H9 (cell line): ENCODE measurements at regions not wholly inside any gene's neighbourhood (a gene's known extent, or its start where the extent isn't known, plus 50 kb on each side); places are given as distances from the start of the nearest gene placed in this dataset.

Source experiments
- DNase-seq: peaks from one replicate; pipeline ENCODE4 v3.0.0-alpha.2; 2017
- H2AFZ ChIP-seq: one replicate; pipeline ENCODE4 v1.6.1; 2013; ENCODE audit warnings: mild to moderate bottlenecking, low read length, control low read depth, moderate library complexity
- H2AK5ac ChIP-seq: 2 replicates; pipeline ENCODE4 v1.6.1; 2013; ENCODE audit warnings: low read length, control low read depth, mixed read lengths; ENCODE audit not compliant: insufficient read length
- H2BK120ac ChIP-seq: one replicate; pipeline ENCODE4 v1.6.1; 2013; ENCODE audit warnings: low read depth, mild to moderate bottlenecking, low read length, control low read depth, inconsistent platforms; ENCODE audit not compliant: poor library complexity, severe bottlenecking
- H2BK12ac ChIP-seq: 2 replicates; pipeline ENCODE4 v1.6.1; 2013; ENCODE audit warnings: low read length, control low read depth, mixed read lengths, low read depth; ENCODE audit not compliant: insufficient read length
- H2BK15ac ChIP-seq: 2 replicates; pipeline ENCODE4 v1.6.1; 2013; ENCODE audit warnings: low read depth, low read length, control low read depth
- H2BK20ac ChIP-seq: one replicate; pipeline ENCODE4 v1.6.1; 2013; ENCODE audit warnings: low read depth, mild to moderate bottlenecking, low read length, control low read depth, inconsistent platforms; ENCODE audit not compliant: poor library complexity, severe bottlenecking
- H2BK5ac ChIP-seq: 2 replicates; pipeline ENCODE4 v1.6.1; 2013; ENCODE audit warnings: low read length, control low read depth, mixed read lengths; ENCODE audit not compliant: insufficient read length
- H3K14ac ChIP-seq: 2 replicates; pipeline ENCODE4 v1.6.1; 2013; ENCODE audit warnings: low read length, control low read depth; ENCODE audit not compliant: insufficient read depth
- H3K18ac ChIP-seq: 2 replicates; pipeline ENCODE4 v1.6.1; 2013; ENCODE audit warnings: low read depth, mild to moderate bottlenecking, mixed read lengths, low read length, control low read depth; ENCODE audit not compliant: insufficient read length
- H3K23ac ChIP-seq: 2 replicates; pipeline ENCODE4 v1.6.1; 2013; ENCODE audit warnings: low read length, control low read depth, mixed read lengths, low read depth; ENCODE audit not compliant: insufficient read length
- H3K23me2 ChIP-seq: 2 replicates; pipeline ENCODE4 v1.6.1; 2013; ENCODE audit warnings: low read depth, mild to moderate bottlenecking, mixed read lengths, low read length, control low read depth; ENCODE audit not compliant: insufficient read length, poor library complexity, severe bottlenecking
- H3K27ac ChIP-seq: 2 replicates; pipeline ENCODE4 v1.5.1; 2013; ENCODE audit warnings: low read length, control low read depth, mixed read lengths, low read depth; ENCODE audit not compliant: insufficient read length
- H3K27me3 ChIP-seq: 2 replicates; pipeline ENCODE4 v1.6.1; 2013; ENCODE audit warnings: low read length, control low read depth, inconsistent platforms; ENCODE audit not compliant: insufficient read depth
- H3K4ac ChIP-seq: 2 replicates; pipeline ENCODE4 v1.6.1; 2013; ENCODE audit warnings: low read depth, mild to moderate bottlenecking, control low read depth, inconsistent platforms, low read length, moderate library complexity
- H3K4me1 ChIP-seq: 2 replicates; pipeline ENCODE4 v1.6.1; 2013; ENCODE audit warnings: low read length, control low read depth, inconsistent platforms; ENCODE audit not compliant: insufficient read depth
- H3K4me2 ChIP-seq: 2 replicates; pipeline ENCODE4 v1.6.1; 2013; ENCODE audit warnings: low read length, control low read depth, mixed read lengths; ENCODE audit not compliant: insufficient read length, insufficient read depth
- H3K56ac ChIP-seq: 2 replicates; pipeline ENCODE4 v1.6.1; 2013; ENCODE audit warnings: low read depth, mild to moderate bottlenecking, mixed read lengths, low read length, control low read depth; ENCODE audit not compliant: insufficient read length
- H3K79me1 ChIP-seq: 2 replicates; pipeline ENCODE4 v1.6.1; 2013; ENCODE audit warnings: low read depth, mild to moderate bottlenecking, moderate library complexity, low read length, control low read depth, inconsistent platforms; ENCODE audit not compliant: insufficient read depth, poor library complexity, severe bottlenecking
- H3K79me2 ChIP-seq: 2 replicates; pipeline ENCODE4 v1.6.1; 2013; ENCODE audit warnings: low read length, control low read depth, inconsistent platforms; ENCODE audit not compliant: insufficient read depth
- H3K9ac ChIP-seq: 2 replicates; pipeline ENCODE4 v1.6.1; 2013; ENCODE audit warnings: low read length, control low read depth, mixed read lengths; ENCODE audit not compliant: insufficient read length; ENCODE audit errors: extremely low read depth
- H3K9me3 ChIP-seq: one replicate; pipeline ENCODE4 v1.6.1; 2013; ENCODE audit warnings: low read depth, low read length, inconsistent platforms; ENCODE audit not compliant: control insufficient read depth
- H3T11ph ChIP-seq: one replicate; pipeline ENCODE4 v1.6.1; 2013; ENCODE audit warnings: mild to moderate bottlenecking, low read length, control low read depth, inconsistent platforms
- H4K20me1 ChIP-seq: one replicate; pipeline ENCODE4 v1.6.1; 2013; ENCODE audit not compliant: control insufficient read depth, insufficient read length, insufficient read depth
- H4K5ac ChIP-seq: 2 replicates; pipeline ENCODE4 v1.6.1; 2013; ENCODE audit warnings: low read depth, mild to moderate bottlenecking, mixed read lengths, low read length, control low read depth; ENCODE audit not compliant: insufficient read length
- H4K8ac ChIP-seq: replicated peaks from 2 replicates; pipeline ENCODE4 v1.6.1; 2013; ENCODE audit warnings: low read length, control low read depth, mixed read lengths, low read depth; ENCODE audit not compliant: insufficient read length
- H4K91ac ChIP-seq: 2 replicates; pipeline ENCODE4 v1.6.1; 2013; ENCODE audit warnings: low read depth, mild to moderate bottlenecking, moderate library complexity, mixed read lengths, low read length, control low read depth; ENCODE audit not compliant: insufficient read length
- H3K27ac Mint-ChIP-seq, 3 experiments: 2 replicates in 2 of 3; 3 replicates in 1 of 3; pipeline ENCODE4 v1.8.0; 2020 to 2021; ENCODE audit warnings: mixed read lengths in 3 of 3, mild to moderate bottlenecking in 1 of 3, moderate library complexity in 1 of 3
- H3K27me3 Mint-ChIP-seq: 2 replicates; pipeline ENCODE4 v1.8.0; 2021; ENCODE audit warnings: low read depth, mild to moderate bottlenecking, moderate library complexity, mixed read lengths
- H3K36me3 Mint-ChIP-seq, 3 experiments: 2 replicates in 2 of 3; 3 replicates in 1 of 3; pipeline ENCODE4 v1.8.0; 2020 to 2021; ENCODE audit warnings: low read depth in 3 of 3, mixed read lengths in 3 of 3; ENCODE audit not compliant: insufficient read depth in 1 of 3
- H3K4me1 Mint-ChIP-seq, 2 experiments: 2 replicates each; pipeline ENCODE4 v1.8.0; 2020; ENCODE audit warnings: mixed read lengths in 2 of 2
- H3K4me3 Mint-ChIP-seq, 2 experiments: 2 replicates in 1 of 2; 3 replicates in 1 of 2; pipeline ENCODE4 v1.8.0; 2020 to 2021; ENCODE audit warnings: mild to moderate bottlenecking in 2 of 2, mixed read lengths in 2 of 2, moderate library complexity in 1 of 2
- H3K9me3 Mint-ChIP-seq, 2 experiments: 2 replicates in 1 of 2; 3 replicates in 1 of 2; pipeline ENCODE4 v1.8.0; 2020; ENCODE audit warnings: mild to moderate bottlenecking in 2 of 2, mixed read lengths in 2 of 2, moderate library complexity in 1 of 2
- CTCF ChIP-seq: fragments of 200-600 bp; sonication (generic); conservative IDR thresholded peaks from 3 replicates; pipeline ENCODE4 v1.8.0; 2021; ENCODE audit warnings: antibody characterized with exemption, mild to moderate bottlenecking
- WGBS: extraction: QIAGEN DNeasy Blood & Tissue Kit; methylation state at CpG from one replicate; pipeline ENCODE4 v1.1.7; 2013; ENCODE audit warnings: missing lambda C conversion rate, low lambda C conversion rate, mixed read lengths; ENCODE audit not compliant: insufficient read length; ENCODE audit errors: extremely low coverage; 5-methylcytosine and 5-hydroxymethylcytosine counted together

- peaks cover 2% of the 10 kb centered on the region; the same call in 1 of the 2 replicates for H3K4me1 ChIP-seq
- H2BK20ac ChIP-seq, result no peak overlapping the region
- no peak overlapping the region for H3K56ac ChIP-seq
- H3K27me3 ChIP-seq, result no peaks in the 10 kb centered on the region
- no peaks in the 10 kb centered on the region for H3K79me2 ChIP-seq
- Mint-ChIP-seq H3K9me3 (no peaks in the 10 kb centered on the region; a peak in 1 of 5 replicates), H3K4me1 (peaks cover 38 to 45% of the 10 kb centered on the region in 2 experiments), H3K4me3 (peak overlapping the region in 1 of 2 experiments; percentile 4; a peak in 1 of 5 replicates), H3K36me3 (no peaks in the 10 kb centered on the region), H3K27ac (no peak overlapping the region; a peak in 1 of 7 replicates), H3K27me3 (peaks cover 45% of the 10 kb centered on the region)
- no peak overlapping the region for H3K27ac ChIP-seq
- H4K8ac ChIP-seq, result no peak overlapping the region
- no peak overlapping the region for H3T11ph ChIP-seq
- no peak for TF ChIP-seq CTCF
- no peaks in the 10 kb centered on the region for H4K20me1 ChIP-seq
- WGBS, result no CpG with 5 or more reads among the region's 8 CpGs
- no peak overlapping the region for H3K23ac ChIP-seq
- H4K91ac ChIP-seq, result no peak overlapping the region
- H3K9me3 ChIP-seq, result no peaks in the 10 kb centered on the region
- H3K4me2 ChIP-seq, result peak overlapping the region; percentile 46
- H2AK5ac ChIP-seq, result no peak overlapping the region
- no peak overlapping the region for H2BK120ac ChIP-seq
- no peak overlapping the region for H2BK15ac ChIP-seq
- H3K79me1 ChIP-seq, result no peaks in the 10 kb centered on the region
- H3K14ac ChIP-seq, result no peak overlapping the region
- H4K5ac ChIP-seq, result no peak overlapping the region
- no peak overlapping the region for H3K18ac ChIP-seq
- no peak overlapping the region for H3K4ac ChIP-seq
- no peak overlapping the region for H2BK12ac ChIP-seq
- no peak overlapping the region for H2BK5ac ChIP-seq
- no peak for DNase-seq
- no peak overlapping the region for H2AFZ ChIP-seq
- H3K9ac ChIP-seq, result no peak overlapping the region
- no peaks in the 10 kb centered on the region for H3K23me2 ChIP-seq
These were observed 101.2 kb upstream of the RGMA start for GRCh38 chr15:93190238-93190637.
